ENCODE measurements at regions not wholly inside any gene's neighbourhood (a gene's known extent, or its start where the extent isn't known, plus 50 kb on each side); places are given as distances from the start of the nearest gene placed in this dataset.

GRCh38 chr1:222357252-222357651 lies 190.7 kb downstream of the HHIPL2 start:
- TF ChIP-seq, protein P1, sequence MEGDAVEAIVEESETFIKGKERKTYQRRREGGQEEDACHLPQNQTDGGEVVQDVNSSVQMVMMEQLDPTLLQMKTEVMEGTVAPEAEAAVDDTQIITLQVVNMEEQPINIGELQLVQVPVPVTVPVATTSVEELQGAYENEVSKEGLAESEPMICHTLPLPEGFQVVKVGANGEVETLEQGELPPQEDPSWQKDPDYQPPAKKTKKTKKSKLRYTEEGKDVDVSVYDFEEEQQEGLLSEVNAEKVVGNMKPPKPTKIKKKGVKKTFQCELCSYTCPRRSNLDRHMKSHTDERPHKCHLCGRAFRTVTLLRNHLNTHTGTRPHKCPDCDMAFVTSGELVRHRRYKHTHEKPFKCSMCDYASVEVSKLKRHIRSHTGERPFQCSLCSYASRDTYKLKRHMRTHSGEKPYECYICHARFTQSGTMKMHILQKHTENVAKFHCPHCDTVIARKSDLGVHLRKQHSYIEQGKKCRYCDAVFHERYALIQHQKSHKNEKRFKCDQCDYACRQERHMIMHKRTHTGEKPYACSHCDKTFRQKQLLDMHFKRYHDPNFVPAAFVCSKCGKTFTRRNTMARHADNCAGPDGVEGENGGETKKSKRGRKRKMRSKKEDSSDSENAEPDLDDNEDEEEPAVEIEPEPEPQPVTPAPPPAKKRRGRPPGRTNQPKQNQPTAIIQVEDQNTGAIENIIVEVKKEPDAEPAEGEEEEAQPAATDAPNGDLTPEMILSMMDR (conservative IDR thresholded peaks at IDR 0.05; ENCODE audit: low read length): no peak
- no peak for TF ChIP-seq EZH2phosphoT487 (IDR thresholded peaks at IDR 0.05; ENCODE audit: borderline replicate concordance)
